CD4-positive, alpha-beta T cell treated with Interferon gamma for 1 hour (primary cell): ENCODE measurements at regions not wholly inside any gene's neighbourhood (a gene's known extent, or its start where the extent isn't known, plus 50 kb on each side); places are given as distances from the start of the nearest gene placed in this dataset.

Source experiments
- DNase-seq: peaks from one replicate; pipeline ENCODE4 v3.0.0-alpha.2; 2020

DNA sequence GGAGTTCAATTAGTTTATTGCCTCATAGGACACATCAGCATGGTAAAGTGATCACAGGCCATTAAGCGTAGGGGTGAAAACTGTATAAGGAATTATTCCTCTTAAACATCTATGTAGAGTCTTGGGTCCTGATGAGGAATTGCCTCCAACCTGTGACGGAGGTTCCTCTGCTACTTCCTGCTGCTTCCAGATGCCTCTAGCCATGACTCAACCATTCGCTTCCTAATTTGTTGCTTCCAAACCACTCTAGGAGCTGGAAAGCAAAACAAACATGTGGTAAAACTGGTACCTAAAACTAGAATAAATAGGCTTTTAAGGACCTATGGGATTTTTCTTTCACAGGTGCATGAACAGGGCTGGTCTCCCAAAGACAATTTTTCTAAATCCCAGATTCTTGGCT lies 253.8 kb downstream of the KLF12 start:
- no peak for DNase-seq

GRCh38 chr13:73879346-73880015 lies 254.7 kb downstream of the KLF12 start:
- no peak for DNase-seq

GRCh38 chr13:73877399-73877798 lies 256.8 kb downstream of the KLF12 start:
- DNase-seq: no peak

- DNase-seq: no peak
Observed at GRCh38 chr13:73876323-73876722, 257.9 kb downstream of the KLF12 start.

GRCh38 chr13:73873940-73874830 lies 260.0 kb downstream of the KLF12 start:
- DNase-seq: no peak

- no peak for DNase-seq
Observed at GRCh38 chr13:73872397-73872796, 261.8 kb downstream of the KLF12 start.

DNA sequence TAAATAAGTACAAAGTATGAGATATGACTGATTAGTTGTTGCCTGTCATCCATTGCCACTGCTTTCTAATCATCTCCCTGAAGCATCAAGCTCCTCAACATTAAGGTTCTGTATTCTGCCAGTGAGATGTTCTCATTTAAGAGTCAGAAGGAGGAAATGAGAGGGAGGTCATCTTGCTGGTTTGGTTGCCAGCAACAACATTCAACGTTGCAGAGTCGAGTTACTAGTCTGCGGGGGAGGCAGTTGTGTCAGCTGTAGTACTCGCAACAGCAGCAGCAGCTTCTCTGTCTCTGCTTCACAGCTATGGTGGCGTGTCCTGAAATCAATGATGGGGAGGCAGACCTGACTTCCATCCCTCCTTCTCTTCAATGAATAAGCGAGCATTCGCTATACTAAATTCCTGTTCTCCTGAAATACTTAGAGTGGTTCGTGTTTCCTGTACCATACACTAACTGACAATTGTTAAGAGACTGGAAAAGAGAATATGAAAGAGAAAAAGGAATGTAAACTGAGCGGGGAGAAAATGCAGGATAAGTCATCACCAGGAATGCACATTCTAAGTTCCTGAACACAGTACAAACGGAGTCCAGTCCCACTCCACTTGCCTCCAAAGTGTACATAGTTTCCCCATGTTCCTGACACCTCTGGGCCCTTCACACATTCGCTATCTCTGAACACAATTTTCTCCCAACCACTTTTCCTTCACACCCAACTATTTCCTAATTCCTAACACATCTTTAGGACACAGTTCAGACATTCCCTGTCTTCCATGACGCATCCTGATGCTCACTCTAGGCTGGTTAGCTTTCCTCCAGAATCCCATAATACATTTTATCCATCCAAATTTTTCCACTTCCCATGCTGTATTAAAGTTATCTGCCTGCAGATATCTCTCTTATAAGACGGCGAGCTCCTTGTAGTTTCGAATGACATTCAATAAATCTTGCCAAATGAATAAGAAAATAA lies 263.0 kb downstream of the KLF12 start:
- no peak for DNase-seq

DNA sequence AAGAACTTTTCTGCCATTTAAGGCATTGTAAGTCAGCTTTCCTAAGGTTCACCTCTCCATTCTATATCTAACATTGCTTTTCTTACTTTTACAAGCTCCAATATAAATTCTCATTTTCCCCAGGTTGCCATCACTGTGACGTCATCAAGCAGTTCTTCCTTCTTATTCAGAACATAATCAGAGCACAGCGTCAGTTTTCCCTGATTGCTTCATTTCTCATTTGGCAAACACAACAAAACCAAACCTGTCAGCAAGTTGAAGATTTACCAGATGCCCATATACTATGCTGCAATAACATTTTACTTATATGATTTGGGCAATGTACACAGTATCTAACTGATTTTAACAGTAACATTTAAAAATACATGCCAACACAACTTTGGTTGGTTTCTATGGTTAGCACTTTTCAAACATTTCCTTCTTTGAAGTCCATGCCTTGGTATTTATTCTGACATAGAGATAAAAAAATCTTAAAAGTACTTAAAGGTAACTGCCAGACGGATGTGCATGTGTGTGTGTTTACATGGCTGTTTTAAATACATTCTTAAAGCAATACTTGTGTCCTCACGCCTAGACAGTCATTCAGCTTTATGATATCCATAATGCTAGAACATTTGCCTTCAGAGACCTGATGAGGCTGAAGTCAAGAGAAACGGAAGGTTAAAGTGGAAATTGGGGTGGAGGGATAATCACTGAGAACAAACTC lies 264.0 kb downstream of the KLF12 start:
- no peak for DNase-seq

DNA sequence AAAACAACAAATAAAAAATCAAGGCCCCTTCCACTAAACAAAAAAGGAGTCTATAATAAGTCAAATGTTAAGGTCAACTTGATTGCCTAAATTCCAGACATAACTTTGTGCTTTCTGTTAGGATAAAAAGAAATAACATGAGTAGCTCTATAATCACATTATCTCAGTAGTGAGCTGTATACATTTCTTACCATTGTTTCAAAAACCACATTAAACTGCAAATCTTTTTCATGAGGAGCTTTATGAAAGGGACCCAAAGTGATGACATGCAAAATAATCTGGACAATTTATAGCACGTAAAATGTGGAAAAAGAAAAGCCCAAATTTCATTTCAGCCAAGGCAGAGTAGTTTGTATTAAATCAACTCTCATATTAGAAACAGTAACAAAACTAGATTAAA lies 269.2 kb downstream of the KLF12 start:
- no peak for DNase-seq

- no peak for DNase-seq
Observed at GRCh38 chr13:73861136-73861535, 273.1 kb downstream of the KLF12 start.

GRCh38 chr13:73860501-73860900 lies 273.7 kb downstream of the KLF12 start:
- no peak for DNase-seq

DNA sequence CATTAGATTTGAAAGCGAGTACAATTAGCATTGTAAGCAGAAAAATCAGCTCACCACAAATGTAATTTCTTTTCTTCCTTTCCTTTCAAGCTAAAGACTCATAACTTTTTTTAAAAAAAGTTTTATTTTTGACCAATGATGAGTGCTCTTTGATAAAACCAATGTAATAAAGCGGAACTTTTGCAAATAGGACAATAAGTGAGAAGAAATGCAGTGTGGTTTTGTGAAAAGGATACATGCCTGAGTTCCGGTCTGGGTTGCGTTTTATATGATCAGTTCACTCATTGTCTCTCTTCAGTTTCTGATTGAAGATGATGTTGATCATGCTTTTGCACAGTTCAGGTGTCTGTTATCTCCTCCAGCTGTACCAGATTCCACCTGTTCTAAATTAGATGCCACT lies 274.4 kb downstream of the KLF12 start:
- DNase-seq: no peak

DNA sequence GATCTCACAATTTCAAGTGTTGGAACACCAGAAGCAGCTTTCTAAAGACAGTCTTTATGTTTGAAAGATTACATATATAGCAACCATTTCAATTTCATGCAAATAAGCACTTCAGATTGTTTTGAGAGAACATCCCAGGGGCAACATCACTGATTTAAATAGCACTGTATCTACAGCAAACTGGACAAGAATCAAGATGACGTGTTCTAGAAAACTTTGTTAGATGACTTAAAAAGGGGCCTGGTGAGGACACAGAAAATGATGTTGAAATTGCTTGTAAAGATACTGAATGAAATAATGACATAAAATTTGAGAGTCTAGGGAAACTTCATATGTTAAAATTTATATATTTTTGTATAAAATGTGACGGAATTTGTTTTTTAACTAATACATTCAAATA lies 277.1 kb downstream of the KLF12 start:
- no peak for DNase-seq

GRCh38 chr13:73851104-73851503 lies 283.1 kb downstream of the KLF12 start:
- no peak for DNase-seq

DNA sequence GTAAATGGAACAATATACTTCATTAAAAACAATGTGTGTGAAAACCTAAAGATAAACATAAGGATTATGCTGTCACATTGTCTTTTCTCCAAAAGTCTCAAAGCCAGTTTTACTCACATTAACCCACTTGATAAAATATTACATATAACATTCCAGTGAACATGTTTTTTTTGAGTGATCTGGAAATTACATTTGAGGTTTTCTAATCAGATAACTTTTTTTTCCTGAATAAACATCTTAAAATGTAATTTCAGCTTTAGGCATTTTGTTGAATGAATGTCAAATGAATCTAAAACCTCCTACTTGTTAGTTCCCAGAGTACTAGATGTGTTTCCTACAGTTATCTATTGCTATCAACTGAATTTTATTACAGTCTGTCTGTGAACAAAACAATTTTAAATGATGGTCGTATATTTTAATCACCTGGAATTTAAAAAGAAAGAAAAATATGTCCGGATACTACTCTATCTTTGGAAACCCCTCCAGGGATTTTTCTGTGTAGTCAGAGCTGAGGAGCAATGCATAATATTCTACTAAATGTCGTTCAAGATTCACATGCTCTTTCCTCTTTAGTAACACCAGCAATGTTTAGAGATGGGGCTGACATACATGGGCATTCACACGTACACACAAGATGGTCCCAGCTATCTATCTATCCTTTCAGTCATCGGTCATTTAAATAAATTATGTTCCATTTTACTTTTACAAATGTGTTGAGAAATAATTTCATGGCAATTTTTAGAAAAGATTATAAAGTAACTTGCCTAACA lies 283.9 kb downstream of the KLF12 start:
- DNase-seq: no peak

DNA sequence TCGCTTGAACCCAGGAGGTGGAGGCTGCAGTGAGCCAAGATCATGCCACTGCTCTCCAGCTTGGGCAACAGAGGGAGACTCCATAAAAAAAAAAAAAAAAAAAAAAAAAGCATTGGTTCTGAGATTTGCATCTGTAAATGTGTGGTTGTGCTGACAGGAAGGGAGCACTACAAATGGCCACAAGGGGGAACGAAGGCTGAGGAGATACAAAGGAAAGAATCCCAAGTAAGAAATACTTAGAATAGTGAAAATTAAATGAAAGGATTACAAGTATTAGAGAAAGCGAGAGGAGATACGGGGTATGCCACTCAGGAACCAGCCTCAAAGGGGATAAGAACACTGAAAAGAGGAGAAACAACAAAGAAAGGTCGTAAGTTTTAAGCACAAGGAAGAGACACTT lies 284.9 kb downstream of the KLF12 start:
- DNase-seq: peak; percentile 10

DNA sequence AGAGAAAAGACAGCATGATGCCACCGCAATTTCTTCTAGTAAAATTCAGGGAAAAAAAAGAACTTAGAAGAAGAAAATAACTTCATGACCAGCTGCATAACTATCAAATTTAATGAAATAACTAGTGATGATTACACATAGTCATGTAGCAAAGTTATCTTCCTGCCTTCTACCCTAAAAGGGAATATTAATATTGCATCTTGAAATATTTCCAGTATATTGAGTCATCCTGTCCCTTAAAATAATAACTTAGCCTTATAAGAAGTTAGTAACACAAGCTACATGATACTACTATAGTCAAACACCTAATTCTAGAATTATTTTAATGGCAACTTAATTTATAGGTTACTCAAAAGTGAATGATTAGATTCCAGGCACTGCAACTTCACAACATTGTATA lies 289.2 kb downstream of the KLF12 start:
- no peak for DNase-seq

DNA sequence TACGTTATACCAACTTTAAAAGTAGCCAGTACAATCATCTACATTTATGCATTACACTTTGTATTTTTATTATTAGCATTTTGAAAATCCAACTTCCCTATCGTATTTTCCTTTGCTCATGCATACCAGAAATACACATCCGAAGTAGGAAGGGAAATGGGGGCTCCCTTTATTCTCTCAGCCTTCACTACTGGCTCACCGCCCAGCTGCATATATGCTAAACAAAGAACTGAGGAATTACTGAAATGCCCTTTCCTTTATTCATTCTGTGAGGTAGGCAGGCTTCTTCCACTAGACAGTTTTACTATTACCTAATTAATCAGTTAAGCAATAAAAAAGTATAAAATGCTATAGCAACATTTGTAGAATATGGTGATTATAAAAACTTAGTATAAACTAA lies 291.6 kb downstream of the KLF12 start:
- DNase-seq: no peak

GRCh38 chr13:73842184-73842583 lies 292.0 kb downstream of the KLF12 start:
- no peak for DNase-seq

GRCh38 chr13:73837147-73837546 lies 297.1 kb downstream of the KLF12 start:
- DNase-seq: no peak

DNA sequence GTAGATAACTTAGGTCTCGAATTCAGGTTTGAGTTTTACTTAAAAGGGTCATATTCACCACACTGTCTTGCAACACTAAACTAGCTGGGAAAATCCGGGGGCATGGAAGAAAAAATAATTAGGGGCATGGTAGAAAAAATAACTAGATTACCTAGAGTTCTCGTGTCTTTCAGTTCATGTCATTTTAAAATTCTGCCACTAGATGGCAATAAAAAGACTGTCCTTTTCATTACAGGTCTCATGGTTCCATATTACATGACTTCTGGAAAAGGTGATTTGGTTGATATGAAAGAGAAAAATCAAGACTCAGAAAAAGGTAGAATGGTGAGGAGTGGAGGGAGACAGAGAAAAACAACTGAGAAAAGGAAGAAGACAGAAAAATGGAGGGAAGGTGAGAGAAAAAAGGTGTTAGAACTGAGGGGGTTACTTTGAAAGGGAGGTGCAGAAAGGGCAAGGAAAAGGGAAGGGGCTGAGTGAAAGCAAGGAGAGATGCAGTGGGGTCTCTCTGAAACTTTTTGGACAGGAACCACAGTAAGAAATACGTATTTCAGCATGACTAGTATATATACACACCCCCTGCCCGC lies 299.0 kb downstream of the KLF12 start:
- DNase-seq: no peak
